ENCODE measurements at regions not wholly inside any gene's neighbourhood (a gene's known extent, or its start where the extent isn't known, plus 50 kb on each side); places are given as distances from the start of the nearest gene placed in this dataset.

DNA sequence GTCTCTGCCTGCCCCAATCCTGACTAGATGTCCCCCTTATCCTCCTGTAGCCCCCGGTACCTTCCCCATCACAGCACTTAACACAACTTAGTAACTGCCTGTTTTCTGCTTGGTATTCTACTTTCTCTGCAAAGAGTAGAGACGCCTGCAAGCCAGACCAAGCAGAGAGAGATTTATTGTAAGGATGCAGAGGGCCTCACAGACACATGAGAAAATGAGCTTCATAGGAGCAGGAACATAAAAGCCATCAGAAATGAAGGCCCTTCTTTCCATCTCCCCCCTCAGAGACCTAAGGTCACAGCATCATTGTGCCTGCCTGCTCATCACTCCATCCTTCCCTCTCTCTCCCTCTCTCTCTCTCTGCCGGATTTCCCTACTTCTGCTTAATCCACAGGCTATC, 305.7 kb upstream of the NOCT start:
- no peaks in the 10 kb centered on the region for H3K36me3 Mint-ChIP-seq (ENCODE audit: low read depth)
- no peak for ATAC-seq (ENCODE audit: poor library complexity)
- no peak overlapping the region for H3K27ac Mint-ChIP-seq
- intact Hi-C loops (cut with DNase I, micrococcal nuclease), result no loop called here
- DNase-seq, result no peak
- TF ChIP-seq, protein P1, sequence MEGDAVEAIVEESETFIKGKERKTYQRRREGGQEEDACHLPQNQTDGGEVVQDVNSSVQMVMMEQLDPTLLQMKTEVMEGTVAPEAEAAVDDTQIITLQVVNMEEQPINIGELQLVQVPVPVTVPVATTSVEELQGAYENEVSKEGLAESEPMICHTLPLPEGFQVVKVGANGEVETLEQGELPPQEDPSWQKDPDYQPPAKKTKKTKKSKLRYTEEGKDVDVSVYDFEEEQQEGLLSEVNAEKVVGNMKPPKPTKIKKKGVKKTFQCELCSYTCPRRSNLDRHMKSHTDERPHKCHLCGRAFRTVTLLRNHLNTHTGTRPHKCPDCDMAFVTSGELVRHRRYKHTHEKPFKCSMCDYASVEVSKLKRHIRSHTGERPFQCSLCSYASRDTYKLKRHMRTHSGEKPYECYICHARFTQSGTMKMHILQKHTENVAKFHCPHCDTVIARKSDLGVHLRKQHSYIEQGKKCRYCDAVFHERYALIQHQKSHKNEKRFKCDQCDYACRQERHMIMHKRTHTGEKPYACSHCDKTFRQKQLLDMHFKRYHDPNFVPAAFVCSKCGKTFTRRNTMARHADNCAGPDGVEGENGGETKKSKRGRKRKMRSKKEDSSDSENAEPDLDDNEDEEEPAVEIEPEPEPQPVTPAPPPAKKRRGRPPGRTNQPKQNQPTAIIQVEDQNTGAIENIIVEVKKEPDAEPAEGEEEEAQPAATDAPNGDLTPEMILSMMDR (IDR thresholded peaks at IDR 0.05), result no peak
- Histone ChIP-seq H3K9me3 (ENCODE audit: control insufficient read depth in 1 of 2, insufficient read depth in 1 of 2, low read length in 2 of 2) (no peaks in the 10 kb centered on the region), H3K36me3 (ENCODE audit: insufficient read depth, low read length) (no peaks in the 10 kb centered on the region), H3K4me1 (ENCODE audit: insufficient read depth, low read length) (no peaks in the 10 kb centered on the region), H3K27ac (ENCODE audit: low read depth in 1 of 2, low read length in 2 of 2) (no peak overlapping the region), H3K27me3 (ENCODE audit: control insufficient read depth in 1 of 2, insufficient read depth in 2 of 2, low read length in 2 of 2) (peaks cover 0 to 5% of the 10 kb centered on the region in 2 experiments), H3K4me3 (ENCODE audit: low read length) (no peak overlapping the region)
- H3K4me3 Mint-ChIP-seq, result no peak overlapping the region
- H3K27me3 Mint-ChIP-seq, result peaks cover 26% of the 10 kb centered on the region
- no peaks in the 10 kb centered on the region for H3K9me3 Mint-ChIP-seq
- ChIA-PET POLR2A (no interaction called here), CTCF (no interaction called here)
- H3K4me1 Mint-ChIP-seq (ENCODE audit: low read depth), result no peaks in the 10 kb centered on the region

DNA sequence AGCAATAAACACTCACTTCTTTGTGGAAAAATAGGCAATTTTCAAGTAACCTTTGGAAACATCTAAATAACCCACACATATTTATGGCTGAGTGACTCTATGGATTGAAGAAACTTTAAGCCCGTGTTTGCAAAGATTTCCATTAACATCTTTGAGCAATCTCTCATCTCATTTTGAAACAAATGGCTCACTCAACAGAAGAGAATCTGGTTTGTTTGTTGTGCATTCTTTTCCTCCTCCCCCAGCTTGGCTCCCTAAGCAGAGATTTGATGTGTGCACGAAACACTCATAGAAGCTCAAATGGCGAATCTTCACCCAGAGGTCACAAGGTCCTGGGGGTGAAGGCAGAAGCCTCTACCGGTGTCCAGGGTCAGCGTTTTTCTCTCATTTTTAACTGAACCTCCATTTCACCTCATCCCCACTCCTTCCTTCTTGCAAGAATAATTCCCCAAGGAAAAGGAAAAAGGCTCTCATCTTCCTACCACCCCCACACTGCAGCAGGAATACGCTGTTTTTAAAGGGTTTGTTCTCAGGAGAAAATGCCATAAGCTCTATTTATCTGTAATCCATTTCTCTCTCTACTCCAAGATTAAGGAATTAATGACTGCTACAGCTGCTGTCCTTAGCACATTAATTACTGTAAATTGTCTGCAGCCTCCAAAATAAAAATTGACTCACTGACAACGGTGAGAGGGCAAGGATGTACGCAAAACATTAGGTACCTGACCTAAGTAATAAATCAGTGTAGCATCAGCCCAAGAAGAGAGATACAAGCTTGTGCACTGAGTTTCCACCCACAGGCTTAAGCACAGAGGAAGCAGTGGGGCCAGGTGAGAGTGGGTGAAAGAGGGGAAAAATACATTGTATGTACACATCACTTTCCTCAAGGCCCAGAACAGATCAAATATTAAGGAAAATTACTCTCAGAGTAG, 307.6 kb upstream of the NOCT start:
- H3K27me3 Mint-ChIP-seq, result peaks cover 26% of the 10 kb centered on the region
- no peak overlapping the region for H3K27ac Mint-ChIP-seq
- Histone ChIP-seq H3K27me3 (ENCODE audit: control insufficient read depth in 1 of 2, insufficient read depth in 2 of 2, low read length in 2 of 2) (peaks cover 0 to 5% of the 10 kb centered on the region in 2 experiments), H3K4me1 (ENCODE audit: insufficient read depth, low read length) (no peaks in the 10 kb centered on the region), H3K36me3 (ENCODE audit: insufficient read depth, low read length) (no peaks in the 10 kb centered on the region), H3K9me3 (ENCODE audit: control insufficient read depth in 1 of 2, insufficient read depth in 1 of 2, low read length in 2 of 2) (no peaks in the 10 kb centered on the region), H3K27ac (ENCODE audit: low read depth in 1 of 2, low read length in 2 of 2) (no peak overlapping the region), H3K4me3 (ENCODE audit: low read length) (no peak overlapping the region)
- ChIA-PET POLR2A (no interaction called here), CTCF (no interaction called here)
- intact Hi-C loops (cut with DNase I, micrococcal nuclease), result no loop called here
- TF ChIP-seq, protein P1 (IDR thresholded peaks at IDR 0.05), result no peak
- ATAC-seq (ENCODE audit: poor library complexity) (no peak), DNase-seq (no peak)
- H3K9me3 Mint-ChIP-seq, result no peaks in the 10 kb centered on the region
- no peaks in the 10 kb centered on the region for H3K4me1 Mint-ChIP-seq (ENCODE audit: low read depth)
- no peaks in the 10 kb centered on the region for H3K36me3 Mint-ChIP-seq (ENCODE audit: low read depth)
- H3K4me3 Mint-ChIP-seq, result no peak overlapping the region

- H3K27ac Mint-ChIP-seq, result no peak overlapping the region
- Histone ChIP-seq H3K4me3 (ENCODE audit: low read length) (no peak overlapping the region), H3K27me3 (ENCODE audit: control insufficient read depth in 1 of 2, insufficient read depth in 2 of 2, low read length in 2 of 2) (peaks cover 0 to 2% of the 10 kb centered on the region in 2 experiments), H3K27ac (ENCODE audit: low read depth in 1 of 2, low read length in 2 of 2) (no peak overlapping the region), H3K4me1 (ENCODE audit: insufficient read depth, low read length) (no peaks in the 10 kb centered on the region), H3K9me3 (ENCODE audit: control insufficient read depth in 1 of 2, insufficient read depth in 1 of 2, low read length in 2 of 2) (no peaks in the 10 kb centered on the region), H3K36me3 (ENCODE audit: insufficient read depth, low read length) (no peaks in the 10 kb centered on the region)
- TF ChIP-seq, protein P1 (IDR thresholded peaks at IDR 0.05), result no peak
- ChIA-PET POLR2A (no interaction called here), CTCF (no interaction called here)
- H3K4me3 Mint-ChIP-seq, result no peak overlapping the region
- DNase-seq, result no peak
- peaks cover 29% of the 10 kb centered on the region for H3K27me3 Mint-ChIP-seq
- H3K36me3 Mint-ChIP-seq (ENCODE audit: low read depth), result no peaks in the 10 kb centered on the region
- no peak for ATAC-seq (ENCODE audit: poor library complexity)
- no peaks in the 10 kb centered on the region for H3K9me3 Mint-ChIP-seq
- intact Hi-C loops (cut with DNase I, micrococcal nuclease), result no loop called here
- no peaks in the 10 kb centered on the region for H3K4me1 Mint-ChIP-seq (ENCODE audit: low read depth)
Observed at GRCh38 chr4:138706201-138706600, 309.4 kb upstream of the NOCT start.

Measured in CD4-positive, alpha-beta T cell (primary cell).